Stimulated activated naive CD8-positive, alpha-beta T cell treated with anti-CD3 and anti-CD28 coated beads, Interleukin-15, Interleukin-2, amounts not matched to agents 100 ng/mL and 50 ng/mL, for 24 hours (primary cell): ENCODE measurements at regions not wholly inside any gene's neighbourhood (a gene's known extent, or its start where the extent isn't known, plus 50 kb on each side); places are given as distances from the start of the nearest gene placed in this dataset.

ENCODE experiments used
- H3K27ac Mint-ChIP-seq: one replicate; pipeline ENCODE4 v1.8.0; 2021; ENCODE audit warnings: mild to moderate bottlenecking, mixed read lengths
- H3K27me3 Mint-ChIP-seq: one replicate; pipeline ENCODE4 v1.8.0; 2021; ENCODE audit warnings: mixed read lengths
- H3K36me3 Mint-ChIP-seq: one replicate; pipeline ENCODE4 v1.8.0; 2021; ENCODE audit warnings: low read depth, mixed read lengths
- H3K4me1 Mint-ChIP-seq: one replicate; pipeline ENCODE4 v1.8.0; 2021; ENCODE audit warnings: low read depth, mixed read lengths
- H3K4me3 Mint-ChIP-seq: one replicate; pipeline ENCODE4 v1.8.0; 2021; ENCODE audit warnings: mild to moderate bottlenecking, mixed read lengths
- H3K9me3 Mint-ChIP-seq: one replicate; pipeline ENCODE4 v1.8.0; 2021; ENCODE audit warnings: mixed read lengths

- Mint-ChIP-seq H3K27me3 (no peaks in the 10 kb centered on the region), H3K9me3 (no peaks in the 10 kb centered on the region), H3K27ac (no peak overlapping the region), H3K36me3 (no peaks in the 10 kb centered on the region), H3K4me1 (no peaks in the 10 kb centered on the region), H3K4me3 (no peak overlapping the region)
These were observed 81.5 kb downstream of the CYRIA start for GRCh38 chr2:16584084-16584483.

DNA sequence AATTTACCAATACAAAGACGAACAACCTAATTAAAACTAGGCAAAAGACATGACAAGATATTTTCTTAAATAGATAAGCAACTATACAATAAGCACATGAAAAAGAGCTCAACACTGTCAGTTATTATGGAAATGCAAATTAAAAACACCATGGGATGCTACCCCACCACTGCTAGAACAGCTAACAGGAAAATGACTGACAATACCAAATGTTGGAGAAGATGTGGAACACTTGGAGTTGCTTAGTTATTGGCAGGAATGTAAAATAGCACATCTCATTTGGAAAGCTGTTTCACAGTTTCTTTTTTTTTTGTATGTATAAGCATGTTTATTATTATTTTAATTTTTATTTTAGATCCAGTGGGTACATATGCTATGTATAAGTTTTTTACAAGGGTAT, 84.4 kb downstream of the CYRIA start:
- H3K27me3 Mint-ChIP-seq: peaks cover 4% of the 10 kb centered on the region
- H3K4me1 Mint-ChIP-seq: no peaks in the 10 kb centered on the region
- no peaks in the 10 kb centered on the region for H3K9me3 Mint-ChIP-seq
- peaks cover 7% of the 10 kb centered on the region for H3K36me3 Mint-ChIP-seq
- H3K27ac Mint-ChIP-seq: no peak overlapping the region
- no peak overlapping the region for H3K4me3 Mint-ChIP-seq

- Mint-ChIP-seq H3K4me1 (no peaks in the 10 kb centered on the region), H3K4me3 (no peak overlapping the region), H3K27me3 (peaks cover 7% of the 10 kb centered on the region), H3K9me3 (peaks cover 7% of the 10 kb centered on the region), H3K36me3 (peaks cover 14% of the 10 kb centered on the region), H3K27ac (no peak overlapping the region)
These were observed 87.6 kb downstream of the CYRIA start for GRCh38 chr2:16578081-16578480.

GRCh38 chr2:16570516-16570915, 95.1 kb downstream of the CYRIA start:
- Mint-ChIP-seq H3K27ac (no peak overlapping the region), H3K4me3 (no peak overlapping the region), H3K36me3 (peaks cover 7% of the 10 kb centered on the region)

DNA sequence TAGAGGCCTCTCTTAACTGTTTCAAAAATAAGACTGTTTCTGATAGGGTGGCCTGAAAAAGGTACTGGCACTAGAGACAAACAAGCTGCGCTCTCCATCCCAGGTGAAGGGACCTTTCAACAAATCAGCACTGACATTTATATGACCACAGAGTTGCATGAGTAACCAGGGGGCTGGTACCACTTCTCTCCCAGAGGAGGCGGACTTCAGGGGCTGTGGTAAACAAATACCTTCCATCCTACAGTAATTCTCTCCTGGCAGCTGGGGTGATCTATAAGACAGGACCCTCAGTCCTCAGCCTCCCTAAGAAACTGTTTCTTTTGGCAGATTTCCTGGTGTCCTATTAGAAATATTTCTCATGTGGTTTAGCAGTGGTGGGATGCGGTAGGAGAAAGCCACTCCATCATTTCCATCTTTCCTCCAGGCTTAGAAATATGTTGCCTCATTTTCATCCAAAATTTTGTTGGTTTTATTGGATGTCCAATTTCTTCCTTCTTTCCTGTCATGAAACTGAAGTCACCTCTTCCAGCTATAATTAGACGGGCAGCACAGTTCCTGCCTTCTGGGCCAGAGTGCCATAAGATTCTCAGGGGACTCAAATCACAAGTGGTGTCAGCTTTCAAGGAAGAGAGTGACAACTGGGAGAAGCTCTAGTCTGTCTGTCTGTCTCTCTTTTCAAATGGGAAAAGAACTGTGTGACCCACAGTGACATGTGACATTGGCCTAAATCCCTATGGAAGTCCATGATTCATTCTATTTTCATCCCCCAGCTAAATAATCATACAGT, 96.4 kb downstream of the CYRIA start:
- Mint-ChIP-seq H3K27me3 (no peaks in the 10 kb centered on the region), H3K4me1 (no peaks in the 10 kb centered on the region), H3K9me3 (peaks cover 6% of the 10 kb centered on the region), H3K27ac (no peak overlapping the region), H3K4me3 (no peak overlapping the region), H3K36me3 (peaks cover 7% of the 10 kb centered on the region)

More at GRCh38 chr2:16570516-16570915, 95.1 kb downstream of the CYRIA start:
- peaks cover 7% of the 10 kb centered on the region for H3K9me3 Mint-ChIP-seq
- no peaks in the 10 kb centered on the region for H3K4me1 Mint-ChIP-seq
- H3K27me3 Mint-ChIP-seq: no peaks in the 10 kb centered on the region

DNA sequence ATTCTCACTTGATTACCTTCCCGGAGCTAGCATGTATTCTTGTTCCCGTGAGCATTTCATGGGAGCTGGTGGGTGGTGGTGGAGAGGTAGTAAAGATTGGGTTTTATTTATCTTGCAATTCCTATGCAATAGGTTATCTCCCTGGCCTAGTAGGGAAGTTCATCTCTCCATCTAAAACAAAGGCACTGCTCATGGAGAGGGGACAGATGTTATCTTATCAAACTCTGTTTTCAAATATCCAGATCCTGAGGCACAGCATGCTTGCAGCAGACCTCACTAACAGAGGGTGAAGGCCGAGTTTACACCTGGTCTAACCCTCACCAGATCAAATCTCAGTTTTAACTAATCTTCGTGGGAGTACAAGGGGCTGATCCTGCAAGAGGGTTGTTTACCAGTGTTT, 98.9 kb downstream of the CYRIA start:
- Mint-ChIP-seq H3K9me3 (no peaks in the 10 kb centered on the region), H3K27ac (no peak overlapping the region), H3K27me3 (no peaks in the 10 kb centered on the region), H3K4me1 (no peaks in the 10 kb centered on the region), H3K36me3 (no peaks in the 10 kb centered on the region), H3K4me3 (no peak overlapping the region)

DNA sequence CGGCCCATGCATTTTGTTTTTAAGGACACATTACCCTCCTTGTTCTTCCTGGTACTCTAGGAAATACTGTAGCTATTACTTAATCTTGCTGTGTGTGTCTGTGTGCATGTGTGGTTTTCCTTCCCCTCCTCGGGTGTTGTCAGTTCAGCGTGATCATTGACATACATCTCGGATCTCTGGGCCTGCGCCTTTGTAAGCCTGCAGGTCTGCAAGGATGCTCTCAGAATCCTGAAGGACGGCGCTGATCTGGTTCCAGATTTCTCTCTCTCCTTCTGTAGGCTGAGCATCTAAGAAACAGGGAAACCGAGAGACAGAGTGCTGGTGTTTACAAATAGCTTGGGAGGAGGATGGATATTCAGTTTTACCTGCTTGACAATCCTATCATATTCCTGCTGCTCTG, 100.2 kb downstream of the CYRIA start:
- Mint-ChIP-seq H3K27me3 (no peaks in the 10 kb centered on the region), H3K9me3 (no peaks in the 10 kb centered on the region), H3K27ac (no peak overlapping the region), H3K36me3 (no peaks in the 10 kb centered on the region), H3K4me3 (no peak overlapping the region), H3K4me1 (no peaks in the 10 kb centered on the region)

DNA sequence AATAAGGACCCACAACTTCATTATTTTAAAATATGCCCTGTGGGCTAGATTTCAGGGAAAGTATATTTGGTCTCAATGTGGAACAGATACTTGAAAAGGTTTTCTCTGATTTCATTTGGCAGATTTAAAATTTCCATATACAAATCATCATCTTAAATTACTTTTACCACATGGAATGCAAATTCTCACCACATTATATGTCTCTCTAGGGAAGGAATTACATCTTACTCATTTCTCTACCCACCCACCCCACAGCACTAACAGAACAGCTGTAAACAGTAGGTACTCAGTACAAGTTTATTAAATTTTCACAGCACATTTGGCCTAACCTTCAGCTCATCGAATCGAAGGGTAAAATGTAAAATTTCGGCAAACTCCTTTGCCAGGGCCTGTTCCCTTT, 104.0 kb downstream of the CYRIA start:
- Mint-ChIP-seq H3K27ac (no peak overlapping the region), H3K4me1 (no peaks in the 10 kb centered on the region), H3K9me3 (no peaks in the 10 kb centered on the region), H3K27me3 (no peaks in the 10 kb centered on the region), H3K36me3 (no peaks in the 10 kb centered on the region), H3K4me3 (no peak overlapping the region)

- H3K27ac Mint-ChIP-seq: no peak overlapping the region
- peaks cover 3% of the 10 kb centered on the region for H3K36me3 Mint-ChIP-seq
- no peaks in the 10 kb centered on the region for H3K27me3 Mint-ChIP-seq
- H3K4me3 Mint-ChIP-seq: no peak overlapping the region
- H3K4me1 Mint-ChIP-seq: no peaks in the 10 kb centered on the region
- no peaks in the 10 kb centered on the region for H3K9me3 Mint-ChIP-seq
These were observed 104.4 kb downstream of the CYRIA start for GRCh38 chr2:16561251-16561650.

DNA sequence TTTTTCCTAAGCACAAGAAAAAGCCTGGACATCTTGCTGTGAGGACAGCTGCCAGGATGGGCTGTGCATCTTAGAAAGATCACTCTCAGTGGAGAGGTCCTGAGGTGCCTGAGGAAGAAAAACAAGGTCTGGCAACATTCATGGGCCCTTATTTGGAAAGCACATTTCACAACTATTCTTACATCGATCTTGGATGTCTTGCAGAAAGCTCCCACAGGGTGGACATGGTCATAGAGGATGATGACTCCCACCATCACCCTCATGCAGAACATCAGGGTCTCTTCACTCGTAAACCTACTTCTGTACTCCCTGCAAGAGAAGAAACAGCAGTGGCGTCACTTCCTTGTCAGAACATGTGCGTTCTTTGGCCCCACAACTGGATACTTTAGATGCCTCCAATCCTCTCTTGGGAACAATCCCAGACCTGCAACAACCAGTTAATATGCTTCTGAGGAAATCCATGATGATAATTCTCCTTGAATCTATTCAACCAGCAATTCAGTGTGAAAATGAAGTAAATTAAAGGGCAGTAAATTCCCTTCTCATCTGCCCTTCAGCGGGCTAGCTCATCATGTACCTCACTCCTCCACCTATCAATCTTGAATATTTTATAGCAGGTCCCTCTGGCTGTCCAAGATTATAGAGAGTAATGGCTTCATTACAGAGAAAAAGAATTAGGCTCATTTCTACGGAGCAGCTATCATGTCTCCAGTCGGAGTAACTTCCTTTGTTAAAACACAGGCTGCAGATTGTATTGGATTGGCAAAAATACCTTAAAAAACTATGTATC, 106.2 kb downstream of the CYRIA start:
- Mint-ChIP-seq H3K4me3 (no peak overlapping the region), H3K4me1 (no peaks in the 10 kb centered on the region), H3K36me3 (peaks cover 3% of the 10 kb centered on the region), H3K27ac (no peak overlapping the region), H3K27me3 (no peaks in the 10 kb centered on the region), H3K9me3 (no peaks in the 10 kb centered on the region)

DNA sequence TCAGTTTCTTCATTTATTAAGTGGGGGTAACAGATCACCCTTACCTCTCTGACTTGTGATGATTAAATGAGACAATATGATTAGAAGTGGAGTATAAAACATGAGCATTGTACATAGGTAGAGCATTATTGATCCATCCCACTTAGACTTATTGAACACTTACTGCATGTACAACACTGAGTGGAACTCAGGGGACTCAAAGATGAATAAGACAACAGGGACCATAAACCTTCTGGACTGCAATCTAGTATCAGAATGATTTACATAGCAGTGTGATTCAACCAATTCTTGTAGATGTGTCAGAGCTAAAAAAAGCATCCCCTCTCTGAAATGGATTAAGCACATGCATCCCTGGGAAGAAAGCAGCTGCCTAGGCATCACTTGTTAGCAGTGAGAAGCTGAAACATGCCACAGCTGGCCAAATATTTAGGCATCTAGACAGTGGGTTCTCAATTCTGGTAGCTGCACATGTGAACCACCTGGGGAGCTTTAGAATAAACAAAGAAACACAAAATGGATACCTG, 111.5 kb downstream of the CYRIA start:
- H3K4me3 Mint-ChIP-seq: no peak overlapping the region
- H3K36me3 Mint-ChIP-seq: peaks cover 3% of the 10 kb centered on the region
- H3K27ac Mint-ChIP-seq: no peak overlapping the region
- no peaks in the 10 kb centered on the region for H3K4me1 Mint-ChIP-seq
- H3K9me3 Mint-ChIP-seq: no peaks in the 10 kb centered on the region
- no peaks in the 10 kb centered on the region for H3K27me3 Mint-ChIP-seq

- no peaks in the 10 kb centered on the region for H3K9me3 Mint-ChIP-seq
- peaks cover 3% of the 10 kb centered on the region for H3K36me3 Mint-ChIP-seq
- no peak overlapping the region for H3K27ac Mint-ChIP-seq
- no peaks in the 10 kb centered on the region for H3K4me1 Mint-ChIP-seq
- H3K27me3 Mint-ChIP-seq: no peaks in the 10 kb centered on the region
- H3K4me3 Mint-ChIP-seq: no peak overlapping the region
These were observed 112.4 kb downstream of the CYRIA start for GRCh38 chr2:16553226-16553625.

DNA sequence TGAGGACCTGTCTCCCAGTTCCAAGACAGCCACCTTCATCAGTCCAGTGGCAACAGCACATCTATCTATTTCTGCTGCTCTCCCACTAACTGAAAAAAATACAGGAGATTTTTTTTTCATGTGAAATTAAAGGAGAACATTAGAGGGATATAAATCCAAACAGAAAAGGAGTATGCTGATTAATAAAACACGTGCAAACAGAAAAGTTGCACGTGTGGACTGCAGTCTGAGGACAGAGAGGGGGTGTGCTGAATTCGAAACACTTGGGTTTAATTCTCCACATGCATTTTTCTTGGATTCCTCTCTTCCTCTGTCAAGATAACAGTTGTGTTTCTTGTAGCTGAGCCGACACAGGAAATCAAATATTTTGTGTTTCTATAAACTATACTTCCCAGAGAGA, 113.4 kb downstream of the CYRIA start:
- H3K9me3 Mint-ChIP-seq: no peaks in the 10 kb centered on the region
- H3K27ac Mint-ChIP-seq: no peak overlapping the region
- H3K4me1 Mint-ChIP-seq: no peaks in the 10 kb centered on the region
- no peaks in the 10 kb centered on the region for H3K27me3 Mint-ChIP-seq
- H3K4me3 Mint-ChIP-seq: no peak overlapping the region
- H3K36me3 Mint-ChIP-seq: peaks cover 3% of the 10 kb centered on the region

- Mint-ChIP-seq H3K27ac (no peak overlapping the region), H3K9me3 (peaks cover 4% of the 10 kb centered on the region), H3K27me3 (peaks cover 3% of the 10 kb centered on the region), H3K4me3 (no peak overlapping the region), H3K4me1 (no peaks in the 10 kb centered on the region), H3K36me3 (no peaks in the 10 kb centered on the region)
These were observed 117.6 kb downstream of the CYRIA start for GRCh38 chr2:16548036-16548435.

GRCh38 chr2:16546128-16546754, 119.4 kb downstream of the CYRIA start:
- H3K27me3 Mint-ChIP-seq: peaks cover 3% of the 10 kb centered on the region
- H3K4me3 Mint-ChIP-seq: no peak overlapping the region
- peaks cover 4% of the 10 kb centered on the region for H3K9me3 Mint-ChIP-seq
- no peaks in the 10 kb centered on the region for H3K4me1 Mint-ChIP-seq
- no peak overlapping the region for H3K27ac Mint-ChIP-seq
- no peaks in the 10 kb centered on the region for H3K36me3 Mint-ChIP-seq
